ENCODE measurements at regions not wholly inside any gene's neighbourhood (a gene's known extent, or its start where the extent isn't known, plus 50 kb on each side); places are given as distances from the start of the nearest gene placed in this dataset.

- intact Hi-C loops (cut with DNase I): no loop called here
- DNase-seq (ENCODE audit: low spot score): no peak
Observed at GRCh38 chr17:69810326-69810965, 264.6 kb upstream of the KCNJ16 start.

GRCh38 chr17:69812240-69812837 is 262.7 kb upstream of the KCNJ16 start:
- ATAC-seq (no peak), DNase-seq (ENCODE audit: low spot score) (no peak)
- intact Hi-C loops (cut with DNase I): no loop called here

More at GRCh38 chr17:69810326-69810965, 264.6 kb upstream of the KCNJ16 start:
- no peak for ATAC-seq

DNA sequence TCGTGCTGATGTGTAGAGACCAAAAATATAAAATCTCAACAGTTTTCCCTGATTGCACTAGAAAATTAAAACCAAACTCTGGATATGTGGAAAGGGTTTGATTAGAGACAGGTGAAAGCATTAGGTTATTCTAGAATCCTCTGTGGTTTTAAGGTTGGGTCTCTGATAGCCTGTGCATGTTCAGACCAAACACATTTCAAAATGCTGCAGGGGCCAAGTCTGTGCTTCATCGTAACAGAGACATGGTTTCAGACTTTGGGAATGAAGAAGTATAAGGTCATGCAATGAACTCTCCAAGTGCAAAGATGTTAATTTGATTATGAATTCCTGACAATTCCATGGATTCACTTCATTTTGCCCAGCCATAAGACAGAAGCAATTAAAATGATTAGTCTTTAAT is 261.0 kb upstream of the KCNJ16 start:
- DNase-seq (ENCODE audit: low spot score) (no peak), ATAC-seq (no peak)

DNA sequence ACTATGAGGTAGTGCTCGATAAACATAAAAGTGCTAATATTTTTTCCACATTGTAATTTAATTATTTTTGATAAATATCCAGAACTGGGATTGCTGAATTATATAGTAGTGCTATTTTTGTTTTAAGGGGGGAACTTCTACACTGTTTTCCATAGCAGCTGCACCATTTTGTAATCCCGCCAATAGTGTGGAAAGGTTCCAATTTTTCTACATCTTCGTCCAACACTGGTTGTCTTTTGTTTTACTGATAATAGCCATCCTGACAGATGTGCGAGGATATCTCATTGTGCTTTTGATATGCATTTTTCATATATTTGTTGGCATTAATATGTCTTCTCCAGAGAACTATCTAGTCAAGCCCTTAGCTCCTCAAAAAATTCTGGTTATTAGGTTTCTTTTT is 259.6 kb upstream of the KCNJ16 start:
- DNase-seq (ENCODE audit: low spot score): no peak

More for the DNA sequence above, 261.0 kb upstream of the KCNJ16 start:
- intact Hi-C loops (cut with DNase I): no loop called here

DNA sequence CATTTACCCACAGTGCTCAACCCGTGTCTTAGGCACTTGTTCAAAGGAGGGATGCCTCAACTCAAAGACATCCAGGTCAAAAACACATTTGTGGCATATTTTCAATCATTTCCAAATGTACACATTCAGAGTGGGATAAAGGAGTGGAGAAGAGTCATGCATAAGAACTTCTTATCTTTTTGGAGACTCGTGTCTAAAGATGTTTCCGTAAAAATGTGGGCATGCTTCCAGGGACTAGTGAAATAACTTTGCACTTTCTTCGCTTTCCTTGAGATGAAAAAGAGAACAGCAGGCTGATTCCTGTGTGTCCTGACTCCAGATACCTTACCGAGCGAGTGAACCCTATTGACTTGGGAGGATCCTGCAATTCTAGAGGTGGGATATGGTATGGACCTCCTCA is 256.6 kb upstream of the KCNJ16 start:
- DNase-seq (ENCODE audit: low spot score) (no peak), ATAC-seq (no peak)
- intact Hi-C loops (cut with DNase I): no loop called here

More for the DNA sequence above, 259.6 kb upstream of the KCNJ16 start:
- intact Hi-C loops (cut with DNase I): no loop called here
- ATAC-seq: no peak

GRCh38 chr17:69819316-69820087 is 255.5 kb upstream of the KCNJ16 start:
- no peak for DNase-seq (ENCODE audit: low spot score)
- ATAC-seq: no peak
- intact Hi-C loops (cut with DNase I): no loop called here

- DNase-seq (ENCODE audit: low spot score): no peak
- no peak for ATAC-seq
- intact Hi-C loops (cut with DNase I): no loop called here
Observed at GRCh38 chr17:69820876-69821473, 254.1 kb upstream of the KCNJ16 start.

DNA sequence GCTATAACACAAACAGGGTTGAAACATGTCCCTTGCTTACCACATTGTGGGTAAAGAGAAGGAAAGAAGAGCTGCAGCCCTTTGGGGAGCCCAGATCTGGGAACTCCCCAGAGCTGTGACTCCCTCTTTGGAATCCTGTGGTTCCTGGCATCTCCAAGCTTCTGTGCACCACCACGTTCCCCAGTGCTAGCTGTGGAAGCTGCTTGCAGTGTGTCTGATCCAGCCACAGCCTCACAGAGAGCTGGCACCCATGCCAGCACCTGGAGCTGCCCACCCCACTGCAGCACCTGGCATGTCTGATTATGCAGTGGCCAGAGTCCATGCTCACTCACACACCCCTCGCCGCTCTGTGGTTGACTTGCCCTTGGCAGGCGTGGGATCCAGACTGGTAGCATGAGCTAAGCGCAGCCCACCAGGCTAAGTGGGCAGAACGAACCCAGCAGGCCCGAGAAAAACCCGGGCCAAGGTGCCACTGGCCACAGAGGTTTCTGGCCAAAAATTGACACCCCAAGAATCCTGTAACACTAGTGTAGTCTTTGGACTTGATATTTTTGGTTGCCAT is 252.6 kb upstream of the KCNJ16 start:
- no peak for ATAC-seq
- intact Hi-C loops (cut with DNase I): no loop called here
- no peak for DNase-seq (ENCODE audit: low spot score)

DNA sequence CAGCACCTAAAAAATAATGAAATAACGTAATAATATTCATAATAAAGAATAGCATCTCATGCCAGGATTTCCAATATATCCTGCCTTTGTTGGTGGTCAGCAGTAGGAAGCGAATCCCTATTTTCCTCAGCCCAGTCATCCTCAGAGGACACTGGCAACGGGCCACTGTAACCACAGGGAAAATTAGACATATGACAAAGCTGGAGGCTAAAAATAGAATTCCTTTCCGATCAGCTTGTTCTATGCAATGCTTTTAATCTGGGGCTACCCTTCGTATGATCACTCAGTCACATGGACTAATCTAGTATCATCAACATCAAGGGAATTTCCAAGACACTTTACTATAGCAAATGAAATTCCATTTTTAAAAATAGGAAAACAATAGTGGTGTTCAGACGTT is 246.9 kb upstream of the KCNJ16 start:
- intact Hi-C loops (cut with DNase I): no loop called here
- ATAC-seq (no peak), DNase-seq (ENCODE audit: low spot score) (no peak)

DNA sequence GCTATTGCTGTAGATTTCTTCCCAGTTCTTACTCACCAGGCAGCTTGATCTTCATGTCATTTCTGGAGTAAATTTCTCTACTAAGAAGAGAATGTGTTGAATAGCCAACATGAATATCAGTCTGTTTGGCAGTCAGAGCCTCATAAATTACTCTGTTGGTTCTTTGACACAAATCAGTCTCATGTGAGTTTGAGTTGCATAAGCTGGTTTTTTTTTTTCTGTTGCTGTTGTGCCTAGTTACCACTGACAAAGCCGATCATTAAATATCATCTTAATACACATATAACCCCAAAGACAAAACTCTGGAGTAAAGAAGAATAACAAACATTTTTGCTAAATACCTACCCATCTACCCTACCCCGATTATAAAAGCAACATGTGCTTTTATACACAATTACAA is 240.5 kb upstream of the KCNJ16 start:
- intact Hi-C loops (cut with DNase I): no loop called here
- DNase-seq (ENCODE audit: low spot score) (no peak), ATAC-seq (peak; percentile 88)

- intact Hi-C loops (cut with DNase I): no loop called here
- ATAC-seq (no peak), DNase-seq (ENCODE audit: low spot score) (no peak)
Observed at GRCh38 chr17:69851736-69852135, 223.3 kb upstream of the KCNJ16 start.

GRCh38 chr17:69853541-69854224 is 221.3 kb upstream of the KCNJ16 start:
- peak; percentile 85 for ATAC-seq
- intact Hi-C loops (cut with DNase I): no loop called here
- DNase-seq (ENCODE audit: low spot score): no peak

DNA sequence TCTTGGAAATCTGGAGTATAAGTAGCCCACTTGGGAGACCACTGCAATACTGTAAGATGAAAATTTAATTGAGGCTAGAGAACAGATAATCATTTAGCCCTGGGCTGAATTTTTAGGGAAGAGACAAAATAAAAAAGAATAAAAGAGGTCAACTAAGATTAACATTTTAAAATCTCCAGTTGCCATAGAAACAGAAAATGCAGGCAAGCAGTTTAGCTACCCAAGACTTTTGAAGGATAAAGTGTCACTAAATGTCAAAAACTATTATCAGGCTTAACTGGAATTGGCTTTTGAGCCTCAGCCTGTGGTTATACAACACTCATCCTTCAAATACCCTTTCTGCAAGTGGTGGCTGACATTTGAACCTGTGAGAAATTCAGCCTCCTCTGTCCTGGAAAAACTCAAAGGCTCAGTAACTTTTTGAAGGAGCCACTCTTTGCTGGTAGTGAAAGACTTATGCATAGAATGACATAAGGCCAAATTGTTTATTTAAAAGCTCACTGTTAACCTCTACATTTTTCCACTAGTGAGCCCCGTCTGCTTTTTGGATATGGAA is 220.7 kb upstream of the KCNJ16 start:
- intact Hi-C loops (cut with DNase I): no loop called here
- peak; percentile 62 for ATAC-seq

DNA sequence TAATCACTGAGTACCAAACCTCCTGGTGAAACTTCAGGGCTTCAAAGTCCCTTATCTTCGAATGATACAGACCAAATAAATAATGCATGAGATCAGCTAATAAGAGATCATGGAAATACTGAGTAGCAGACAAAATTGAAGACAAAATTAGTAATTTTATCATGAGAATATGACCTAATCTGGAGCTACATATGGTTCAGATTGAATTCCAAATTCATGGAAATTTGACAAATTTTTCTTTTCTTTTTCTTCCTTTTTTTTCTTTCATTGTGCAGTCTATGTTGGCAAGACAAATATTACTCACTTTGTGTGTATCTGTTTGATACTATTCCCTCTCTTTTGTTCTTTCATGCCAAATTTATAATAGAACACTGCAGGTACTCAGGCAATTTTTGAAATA is 218.1 kb upstream of the KCNJ16 start:
- DNase-seq (ENCODE audit: low spot score) (no peak), ATAC-seq (no peak)
- intact Hi-C loops (cut with DNase I): no loop called here

More for the DNA sequence above, 220.7 kb upstream of the KCNJ16 start:
- DNase-seq (ENCODE audit: low spot score): no peak

- ATAC-seq (no peak), DNase-seq (ENCODE audit: low spot score) (no peak)
- intact Hi-C loops (cut with DNase I): no loop called here
Observed at GRCh38 chr17:69857412-69857835, 217.6 kb upstream of the KCNJ16 start.

- ATAC-seq (no peak), DNase-seq (ENCODE audit: low spot score) (no peak)
- intact Hi-C loops (cut with DNase I): no loop called here
Observed at GRCh38 chr17:69858460-69858859, 216.6 kb upstream of the KCNJ16 start.

DNA sequence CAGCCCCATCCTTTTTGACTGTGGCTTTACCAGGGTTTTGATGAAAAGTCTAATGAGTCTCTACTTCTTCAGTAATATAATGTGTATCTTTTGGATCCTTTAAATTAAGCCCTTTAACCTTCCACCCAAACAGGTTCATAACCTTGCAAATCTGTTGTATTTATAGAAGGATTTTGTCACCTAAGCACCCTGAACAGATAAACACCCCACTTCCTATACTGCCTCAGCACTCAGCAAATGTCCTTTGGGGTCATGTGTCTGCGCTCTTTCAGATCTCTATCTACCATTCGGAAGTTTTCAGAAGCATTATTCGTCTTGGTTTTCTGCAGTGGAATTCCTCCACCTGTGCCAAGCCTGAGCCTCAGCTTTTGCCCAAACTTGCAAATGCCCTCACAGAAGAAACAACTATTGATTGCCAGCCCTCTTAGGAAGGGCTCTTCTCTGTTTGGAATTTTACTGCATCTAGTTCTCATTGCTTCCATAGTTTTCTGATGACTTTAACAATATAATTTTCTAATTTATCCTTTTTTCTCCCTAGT is 214.8 kb upstream of the KCNJ16 start:
- no peak for ATAC-seq
- DNase-seq (ENCODE audit: low spot score): no peak
- intact Hi-C loops (cut with DNase I): no loop called here

DNA sequence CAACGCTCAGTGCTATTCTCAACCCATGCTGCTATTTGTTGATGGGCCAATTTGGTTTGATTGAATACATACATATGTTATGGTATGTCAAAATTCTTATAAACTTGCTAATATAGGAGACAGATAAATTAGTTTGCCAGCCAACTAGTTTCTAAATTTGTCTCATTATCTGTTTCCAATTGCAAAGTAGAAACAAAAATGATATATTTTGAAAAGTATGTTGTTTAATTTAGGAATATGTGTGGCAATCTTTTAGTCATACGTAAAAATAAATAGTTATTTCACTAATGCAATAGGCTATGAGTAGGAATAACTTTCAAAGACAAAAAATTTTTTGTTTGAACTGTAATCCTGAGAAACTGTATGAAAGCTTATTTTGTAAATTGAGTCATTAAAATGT is 210.6 kb upstream of the KCNJ16 start:
- intact Hi-C loops (cut with DNase I): no loop called here
- DNase-seq (ENCODE audit: low spot score) (no peak), ATAC-seq (no peak)

DNA sequence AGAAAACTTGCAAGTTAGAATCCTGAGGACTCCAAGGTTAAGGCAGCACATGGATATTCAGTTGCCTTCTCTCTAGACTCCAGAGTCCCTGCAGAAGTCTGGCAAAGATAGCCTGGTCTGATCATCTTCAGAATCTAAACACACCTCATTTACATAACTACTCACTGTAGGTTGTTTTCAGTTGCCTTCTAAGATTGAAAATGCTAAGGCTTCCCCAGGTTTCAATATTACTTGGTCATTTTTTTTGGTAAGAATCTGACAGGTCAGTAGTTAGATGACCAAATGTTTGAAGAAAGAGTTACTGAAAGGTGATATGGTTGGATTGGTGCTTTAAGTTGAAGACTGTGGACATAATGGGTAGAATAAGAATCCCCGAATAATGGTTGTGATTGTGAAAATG is 205.4 kb upstream of the KCNJ16 start:
- DNase-seq (ENCODE audit: low spot score): no peak
- ATAC-seq: no peak
- intact Hi-C loops (cut with DNase I): no loop called here

Data from sciatic nerve (tissue), 2 donors.